Osteoblast (primary cell): ENCODE measurements at regions not wholly inside any gene's neighbourhood (a gene's known extent, or its start where the extent isn't known, plus 50 kb on each side); places are given as distances from the start of the nearest gene placed in this dataset.

Experiments
- DNase-seq: peaks from one replicate; pipeline ENCODE4 v3.0.0; 2011; ENCODE audit warnings: low spot score, mixed read lengths; ENCODE audit not compliant: insufficient read length; ENCODE audit errors: missing footprints
- H2AFZ ChIP-seq: 2 replicates; pipeline ENCODE4 v1.6.0; 2011; ENCODE audit warnings: mild to moderate bottlenecking, low read length
- H3K27ac ChIP-seq: 2 replicates; pipeline ENCODE4 v1.5.1; 2011; ENCODE audit warnings: mild to moderate bottlenecking, low read depth, low read length, moderate library complexity
- H3K27me3 ChIP-seq: 2 replicates; pipeline ENCODE4 v1.6.0; 2012; ENCODE audit warnings: mild to moderate bottlenecking, control low read depth, inconsistent platforms, low read length, moderate library complexity; ENCODE audit not compliant: insufficient read depth
- H3K36me3 ChIP-seq: 2 replicates; pipeline ENCODE4 v1.5.1; 2011; ENCODE audit warnings: mild to moderate bottlenecking, low read length, control low read depth, moderate library complexity; ENCODE audit not compliant: insufficient read depth
- H3K4me1 ChIP-seq: 2 replicates; pipeline ENCODE4 v1.5.1; 2011; ENCODE audit warnings: mild to moderate bottlenecking, low read length, control low read depth, moderate library complexity; ENCODE audit not compliant: insufficient read depth
- H3K4me2 ChIP-seq: 2 replicates; pipeline ENCODE4 v1.6.0; 2011; ENCODE audit warnings: mild to moderate bottlenecking, low read length; ENCODE audit not compliant: insufficient read depth
- H3K4me3 ChIP-seq: fragments of 200-600 bp; sonication (generic); 3 replicates; pipeline ENCODE4 v1.5.1; 2012; ENCODE audit warnings: mild to moderate bottlenecking, low read length, inconsistent platforms; ENCODE audit not compliant: insufficient read depth
- H3K79me2 ChIP-seq: 2 replicates; pipeline ENCODE4 v1.6.0; 2012; ENCODE audit warnings: mild to moderate bottlenecking, low read length, control low read depth, inconsistent platforms; ENCODE audit not compliant: insufficient read depth
- H3K9me3 ChIP-seq: 2 replicates; pipeline ENCODE4 v1.5.1; 2011; ENCODE audit warnings: low read depth, low read length, control low read depth
- H4K20me1 ChIP-seq: 2 replicates; pipeline ENCODE4 v1.6.0; 2012; ENCODE audit warnings: mild to moderate bottlenecking, low read length, control low read depth; ENCODE audit not compliant: insufficient read depth
- CTCF ChIP-seq: IDR thresholded peaks from 2 replicates; pipeline ENCODE4 v1.5.1; 2011; ENCODE audit warnings: mild to moderate bottlenecking, low read depth, low read length, moderate library complexity; ENCODE audit errors: extremely low read depth

GRCh38 chr3:141418751-141419150, 50.4 kb downstream of the ZBTB38 start:
- DNase-seq, result no peak
- Histone ChIP-seq H3K4me2 (no peak overlapping the region), H3K4me3 (no peak overlapping the region), H3K4me1 (peaks cover 23% of the 10 kb centered on the region), H3K9me3 (no peaks in the 10 kb centered on the region), H4K20me1 (no peaks in the 10 kb centered on the region), H2AFZ (no peak overlapping the region), H3K27ac (no peak overlapping the region), H3K27me3 (no peaks in the 10 kb centered on the region), H3K79me2 (peaks cover 94% of the 10 kb centered on the region), H3K36me3 (peaks cover 67% of the 10 kb centered on the region)
- TF ChIP-seq CTCF, result no peak

- no peaks in the 10 kb centered on the region for H3K9me3 ChIP-seq
- peaks cover 65% of the 10 kb centered on the region for H3K36me3 ChIP-seq
- no peaks in the 10 kb centered on the region for H3K27me3 ChIP-seq
- no peak for DNase-seq
- H3K79me2 ChIP-seq, result peaks cover 93% of the 10 kb centered on the region
- H2AFZ ChIP-seq, result no peak overlapping the region
- no peaks in the 10 kb centered on the region for H4K20me1 ChIP-seq
- peaks cover 15% of the 10 kb centered on the region for H3K4me1 ChIP-seq
- H3K4me2 ChIP-seq, result no peak overlapping the region
- H3K4me3 ChIP-seq, result no peak overlapping the region
- H3K27ac ChIP-seq, result peak overlapping the region; percentile 89
- no peak for TF ChIP-seq CTCF
Measured at GRCh38 chr3:141419946-141420345, 51.6 kb downstream of the ZBTB38 start.

- Histone ChIP-seq H3K27ac (peak overlapping the region; percentile 89), H3K4me1 (peaks cover 26% of the 10 kb centered on the region), H3K4me3 (no peak overlapping the region), H3K4me2 (peak overlapping the region; percentile 20), H4K20me1 (no peaks in the 10 kb centered on the region), H3K36me3 (peaks cover 55% of the 10 kb centered on the region), H3K9me3 (no peaks in the 10 kb centered on the region), H3K79me2 (peaks cover 93% of the 10 kb centered on the region), H3K27me3 (no peaks in the 10 kb centered on the region), H2AFZ (no peak overlapping the region)
- no peak for TF ChIP-seq CTCF
- DNase-seq, result no peak
Measured at GRCh38 chr3:141421186-141421585, 52.9 kb downstream of the ZBTB38 start.

GRCh38 chr3:141421639-141422319, 53.5 kb downstream of the ZBTB38 start:
- Histone ChIP-seq H3K4me3 (no peak overlapping the region), H3K9me3 (no peaks in the 10 kb centered on the region), H3K27ac (peak overlapping the region; percentile 89), H2AFZ (no peak overlapping the region), H3K27me3 (no peaks in the 10 kb centered on the region), H3K36me3 (peaks cover 49% of the 10 kb centered on the region), H4K20me1 (no peaks in the 10 kb centered on the region), H3K79me2 (peaks cover 93% of the 10 kb centered on the region), H3K4me2 (peak overlapping the region; percentile 20), H3K4me1 (peaks cover 32% of the 10 kb centered on the region)
- peak; percentile 66 for DNase-seq
- TF ChIP-seq CTCF, result peak; percentile 8
